ENCODE measurements at regions not wholly inside any gene's neighbourhood (a gene's known extent, or its start where the extent isn't known, plus 50 kb on each side); places are given as distances from the start of the nearest gene placed in this dataset.

- TF ChIP-seq ZNF687 (IDR thresholded peaks at IDR 0.05) (no peak), RAD51 (IDR thresholded peaks at IDR 0.05) (no peak), MYC (IDR thresholded peaks at IDR 0.05; ENCODE audit: insufficient read depth, insufficient read length, insufficient replicate concordance, low read length, severe bottlenecking) (no peak), ZBTB33 (IDR thresholded peaks at IDR 0.05) (no peak)
Measured at GRCh38 chr20:52534616-52535015, 343.0 kb upstream of the ZFP64 start (continued).

- in situ Hi-C loops (cut with MboI) (no loop called here), intact Hi-C loops (cut with micrococcal nuclease; ENCODE audit: unreplicated experiment) (no loop called here)
- DNase-seq (ENCODE audit: low read depth, low spot score) (no peak), ATAC-seq (no peak), FAIRE-seq (no peak)
- SMC1A ChIA-PET (ENCODE audit: uncharacterized antibody, unreplicated experiment), result no interaction called here
- no peak overlapping the region for H3K9ac ChIP-seq (ENCODE audit: control insufficient read depth, insufficient read depth, low read length)
- RAD21 ChIA-PET (ENCODE audit: unreplicated experiment), result no interaction called here
- no peaks in the 10 kb centered on the region for H3K79me2 ChIP-seq (ENCODE audit: control insufficient read depth, insufficient read depth, low read length)
- H3K4me1 ChIP-seq (ENCODE audit: control insufficient read depth, insufficient read depth, low read length), result no peaks in the 10 kb centered on the region
- 18% methylated on average over 1 of the region's 1 CpG for WGBS (ENCODE audit: insufficient coverage, insufficient replicate concordance, low lambda C conversion rate, missing lambda C conversion rate)
- CTCF ChIA-PET, result no interaction called here
- no peak overlapping the region for H3K27ac ChIP-seq (ENCODE audit: control insufficient read depth, insufficient read depth)
- no TSS peak for BruUV-seq (replicated peaks)
- no peak overlapping the region for H2AFZ ChIP-seq (ENCODE audit: control insufficient read depth, low read depth, low read length)
- no peak overlapping the region for H3K4me2 ChIP-seq (ENCODE audit: control insufficient read depth, insufficient read depth)
- H3K27me3 ChIP-seq (replicated peaks in 1 of 2; ENCODE audit: control insufficient read depth in 2 of 2, insufficient read depth in 2 of 2, low read length in 1 of 2), result no peaks in the 10 kb centered on the region
- no peaks in the 10 kb centered on the region for H3K36me3 ChIP-seq (ENCODE audit: control insufficient read depth in 2 of 2, insufficient read depth in 2 of 2, low read length in 1 of 2)
- no peaks in the 10 kb centered on the region for H4K20me1 ChIP-seq (ENCODE audit: control insufficient read depth, insufficient read depth)
- H3K4me3 ChIP-seq, result no peak overlapping the region
- POLR2A ChIA-PET, result no interaction called here
- no peaks in the 10 kb centered on the region for H3K9me3 ChIP-seq (replicated peaks; ENCODE audit: control insufficient read depth, insufficient read depth, low read length)
- no peak for TF ChIP-seq BCLAF1 (IDR thresholded peaks at IDR 0.05)
- no peak for TF ChIP-seq SIN3A (IDR thresholded peaks at IDR 0.05; ENCODE audit: low read depth, low read length)
- no peak for TF ChIP-seq IKZF1 (conservative IDR thresholded peaks at IDR 0.05)
- TF ChIP-seq IRF5 (IDR thresholded peaks at IDR 0.05; ENCODE audit: borderline replicate concordance), result no peak
- no peak for TF ChIP-seq NFYA (IDR thresholded peaks at IDR 0.05; ENCODE audit: borderline replicate concordance, low read depth, low read length)
- no peak for TF ChIP-seq ZZZ3 (IDR thresholded peaks at IDR 0.05; ENCODE audit: control insufficient read depth, insufficient read length, low read depth)
Measured at GRCh38 chr20:52533401-52533800, 341.8 kb upstream of the ZFP64 start.

All from GM12878 (cell line).